ENCODE measurements at regions not wholly inside any gene's neighbourhood (a gene's known extent, or its start where the extent isn't known, plus 50 kb on each side); places are given as distances from the start of the nearest gene placed in this dataset.

DNA sequence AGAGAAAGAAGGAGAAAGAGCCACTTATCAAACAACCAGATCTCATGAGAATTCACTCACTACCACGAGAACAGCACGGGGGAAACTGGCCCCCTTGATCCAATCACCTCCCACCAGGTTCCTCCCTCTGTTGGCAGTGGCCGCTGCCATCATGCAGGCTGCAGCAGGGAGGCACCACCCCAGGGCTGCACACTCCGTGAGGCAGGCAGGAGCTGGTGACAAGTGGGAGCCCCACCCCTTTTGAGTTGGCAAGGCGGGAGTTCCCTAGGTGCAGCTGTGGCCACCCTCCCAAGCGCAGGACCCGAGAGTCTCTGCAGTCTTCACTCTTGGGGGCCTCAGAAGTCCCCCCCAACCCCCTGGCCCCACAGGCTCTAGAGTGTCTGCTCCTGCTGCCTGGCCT lies 83.9 kb upstream of the GJB5 start:
- TF ChIP-seq POLR2A (IDR thresholded peaks at IDR 0.05), result no peak
- TF ChIP-seq, protein P1, sequence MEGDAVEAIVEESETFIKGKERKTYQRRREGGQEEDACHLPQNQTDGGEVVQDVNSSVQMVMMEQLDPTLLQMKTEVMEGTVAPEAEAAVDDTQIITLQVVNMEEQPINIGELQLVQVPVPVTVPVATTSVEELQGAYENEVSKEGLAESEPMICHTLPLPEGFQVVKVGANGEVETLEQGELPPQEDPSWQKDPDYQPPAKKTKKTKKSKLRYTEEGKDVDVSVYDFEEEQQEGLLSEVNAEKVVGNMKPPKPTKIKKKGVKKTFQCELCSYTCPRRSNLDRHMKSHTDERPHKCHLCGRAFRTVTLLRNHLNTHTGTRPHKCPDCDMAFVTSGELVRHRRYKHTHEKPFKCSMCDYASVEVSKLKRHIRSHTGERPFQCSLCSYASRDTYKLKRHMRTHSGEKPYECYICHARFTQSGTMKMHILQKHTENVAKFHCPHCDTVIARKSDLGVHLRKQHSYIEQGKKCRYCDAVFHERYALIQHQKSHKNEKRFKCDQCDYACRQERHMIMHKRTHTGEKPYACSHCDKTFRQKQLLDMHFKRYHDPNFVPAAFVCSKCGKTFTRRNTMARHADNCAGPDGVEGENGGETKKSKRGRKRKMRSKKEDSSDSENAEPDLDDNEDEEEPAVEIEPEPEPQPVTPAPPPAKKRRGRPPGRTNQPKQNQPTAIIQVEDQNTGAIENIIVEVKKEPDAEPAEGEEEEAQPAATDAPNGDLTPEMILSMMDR (IDR thresholded peaks at IDR 0.05 in 8 of 11, conservative IDR thresholded peaks at IDR 0.05 in 3 of 11), result no peak
- TF ChIP-seq POLR2AphosphoS5 (IDR thresholded peaks at IDR 0.05), result no peak
